GM23338 (cell line): ENCODE measurements at regions not wholly inside any gene's neighbourhood (a gene's known extent, or its start where the extent isn't known, plus 50 kb on each side); places are given as distances from the start of the nearest gene placed in this dataset.

Experiments
- ATAC-seq: fragments of 200-7000 bp; cut with Tn5 transposase; 3 replicates; pipeline ENCODE4 v1.9.1; 2020
- DNase-seq: peaks from one replicate; pipeline ENCODE4 v3.0.0-alpha.2; 2015; ENCODE audit warnings: low spot score
- H2AFZ ChIP-seq: fragments of 200-600 bp; sonication (generic); 2 replicates; pipeline ENCODE4 v1.8.0; 2016; ENCODE audit warnings: antibody characterized with exemption, mild to moderate bottlenecking, moderate library complexity
- H3F3A ChIP-seq: fragments of 200-600 bp; sonication (generic); replicated peaks from 2 replicates; pipeline ENCODE4 v1.8.0; 2017; ENCODE audit warnings: antibody characterized with exemption, mixed run types, low read depth
- H3K27ac ChIP-seq: fragments of 200-600 bp; sonication (generic); 2 replicates; pipeline ENCODE4 v1.6.1; 2016; ENCODE audit warnings: low read depth
- H3K27me3 ChIP-seq: fragments of 200-600 bp; sonication (generic); 2 replicates; pipeline ENCODE4 v1.8.0; 2016; ENCODE audit warnings: mild to moderate bottlenecking, mixed run types, moderate library complexity; ENCODE audit not compliant: insufficient read depth
- H3K36me3 ChIP-seq: fragments of 200-600 bp; sonication (generic); 2 replicates; pipeline ENCODE4 v1.8.0; 2016; ENCODE audit warnings: mild to moderate bottlenecking; ENCODE audit not compliant: insufficient read depth
- H3K4me1 ChIP-seq: fragments of 200-600 bp; sonication (generic); 2 replicates; pipeline ENCODE4 v1.8.0; 2016; ENCODE audit warnings: mild to moderate bottlenecking, moderate library complexity; ENCODE audit not compliant: insufficient read depth
- H3K4me2 ChIP-seq: fragments of 200-600 bp; sonication (generic); 2 replicates; pipeline ENCODE4 v1.7.1; 2017; ENCODE audit warnings: mixed run types
- H3K4me3 ChIP-seq: fragments of 200-600 bp; sonication (generic); 2 replicates; pipeline ENCODE4 v1.6.1; 2016; ENCODE audit warnings: mixed run types
- H3K79me2 ChIP-seq: fragments of 200-600 bp; sonication (generic); replicated peaks from 2 replicates; pipeline ENCODE4 v1.8.0; 2017; ENCODE audit warnings: mild to moderate bottlenecking; ENCODE audit not compliant: insufficient read depth
- H3K9me2 ChIP-seq: fragments of 200-600 bp; sonication (generic); 2 replicates; pipeline ENCODE4 v1.8.0; 2017; ENCODE audit not compliant: insufficient read depth
- H4K20me1 ChIP-seq: fragments of 200-600 bp; sonication (generic); replicated peaks from 2 replicates; pipeline ENCODE4 v1.8.0; 2017; ENCODE audit warnings: mild to moderate bottlenecking; ENCODE audit not compliant: insufficient read depth
- H3K27ac Mint-ChIP-seq: 2 replicates; pipeline ENCODE4 v1.8.0; 2020; ENCODE audit warnings: inconsistent platforms, mild to moderate bottlenecking, moderate library complexity, mixed read lengths
- H3K27me3 Mint-ChIP-seq: 3 replicates; pipeline ENCODE4 v1.8.0; 2022; ENCODE audit warnings: low read depth, mild to moderate bottlenecking, moderate library complexity, mixed read lengths, inconsistent platforms; ENCODE audit not compliant: insufficient read depth, poor library complexity
- H3K36me3 Mint-ChIP-seq: 3 replicates; pipeline ENCODE4 v1.8.0; 2021; ENCODE audit warnings: low read depth, mild to moderate bottlenecking, inconsistent platforms, moderate library complexity, mixed read lengths
- H3K4me1 Mint-ChIP-seq: 3 replicates; pipeline ENCODE4 v1.8.0; 2020; ENCODE audit warnings: mild to moderate bottlenecking, inconsistent platforms, mixed read lengths
- H3K4me3 Mint-ChIP-seq: 3 replicates; pipeline ENCODE4 v1.8.0; 2021; ENCODE audit warnings: moderate library complexity, mild to moderate bottlenecking, inconsistent platforms, mixed read lengths
- H3K9me3 Mint-ChIP-seq: 3 replicates; pipeline ENCODE4 v1.8.0; 2020; ENCODE audit warnings: moderate library complexity, mild to moderate bottlenecking, inconsistent platforms, mixed read lengths
- CREB1 ChIP-seq: fragments of 250-450 bp; sonication (Bioruptor Pico); IDR thresholded peaks from 2 replicates; pipeline ENCODE4 v1.5.0; 2020; ENCODE audit warnings: low read depth, mild to moderate bottlenecking, moderate library complexity
- CTCF ChIP-seq, 2 experiments: fragments of 200-600 bp in 1 of 2; sonication (generic) in 1 of 2; conservative IDR thresholded peaks; 2 replicates each; pipeline versions ENCODE4 v1.5.1 to v1.6.1; 2016 to 2017; ENCODE audit warnings: antibody characterized with exemption in 2 of 2, low read depth in 2 of 2, mild to moderate bottlenecking in 2 of 2, moderate library complexity in 1 of 2
- ETS1 ChIP-seq: IDR thresholded peaks from 2 replicates; pipeline ENCODE4 v1.6.1; 2016; ENCODE audit warnings: antibody characterized with exemption
- EZH2 ChIP-seq: fragments of 200-600 bp; sonication (generic); IDR thresholded peaks from one replicate; pipeline ENCODE4 v1.8.0; 2017; ENCODE audit warnings: antibody characterized with exemption, mild to moderate bottlenecking, low read depth; ENCODE audit not compliant: unreplicated experiment
- EZH2phosphoT487 ChIP-seq: fragments of 200-600 bp; sonication (generic); IDR thresholded peaks from one replicate; pipeline ENCODE4 v1.8.1; 2018; ENCODE audit warnings: antibody characterized with exemption; ENCODE audit not compliant: unreplicated experiment
- JUNB ChIP-seq: IDR thresholded peaks from one replicate; pipeline ENCODE4 v1.6.1; 2016; ENCODE audit warnings: antibody characterized with exemption; ENCODE audit not compliant: unreplicated experiment
- NANOG ChIP-seq: IDR thresholded peaks from 2 replicates; pipeline ENCODE4 v1.6.1; 2016; ENCODE audit warnings: antibody characterized with exemption, borderline replicate concordance
- REST ChIP-seq: IDR thresholded peaks from one replicate; pipeline ENCODE4 v1.6.1; 2018; ENCODE audit warnings: antibody characterized with exemption; ENCODE audit not compliant: unreplicated experiment
- STAT1 ChIP-seq: IDR thresholded peaks from one replicate; pipeline ENCODE4 v1.6.1; 2016; ENCODE audit warnings: antibody characterized with exemption; ENCODE audit not compliant: unreplicated experiment
- ZNF114 ChIP-seq: fragments of 250-450 bp; sonication (Bioruptor Pico); IDR thresholded peaks from 2 replicates; pipeline ENCODE4 v1.5.0; 2020; ENCODE audit warnings: mild to moderate bottlenecking, moderate library complexity
- ZNF331 ChIP-seq: fragments of 250-450 bp; sonication (Bioruptor Pico); IDR thresholded peaks from 2 replicates; pipeline ENCODE4 v1.5.0; 2020; ENCODE audit warnings: low read depth, mild to moderate bottlenecking, moderate library complexity
- TF ChIP-seq, protein P1 (sequence below): fragments of 250-450 bp; sonication (Bioruptor Pico); IDR thresholded peaks from 2 replicates; pipeline ENCODE4 v1.5.0; 2020; ENCODE audit warnings: mild to moderate bottlenecking, moderate library complexity

DNA sequence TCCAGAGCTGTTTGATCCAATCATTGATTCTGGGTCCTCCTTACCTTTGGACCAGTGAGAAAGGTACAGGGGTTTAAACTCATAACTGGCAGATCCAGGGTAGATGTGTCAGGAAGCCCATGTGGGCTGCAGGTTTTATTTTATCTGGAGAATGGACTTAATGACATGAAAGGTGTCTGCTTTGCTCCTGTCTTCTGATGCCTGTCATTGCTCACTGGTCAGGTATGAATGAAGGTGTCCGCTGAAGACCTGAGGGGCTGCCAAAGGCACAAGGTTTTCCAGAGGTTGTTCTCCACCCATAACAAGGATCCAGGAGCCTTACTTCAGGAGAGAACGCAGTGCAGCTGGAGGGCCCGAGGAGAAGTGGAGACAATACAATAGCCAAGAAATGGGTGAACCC lies 74.2 kb downstream of the CHRNA1 start:
- no peaks in the 10 kb centered on the region for H3F3A ChIP-seq
- no peaks in the 10 kb centered on the region; the same call in 1 of the 2 replicates for H3K9me2 ChIP-seq
- peaks cover 11% of the 10 kb centered on the region for H3K27me3 ChIP-seq
- H3K79me2 ChIP-seq, result no peaks in the 10 kb centered on the region
- H2AFZ ChIP-seq, result no peak overlapping the region
- H3K4me3 ChIP-seq, result no peak overlapping the region
- TF ChIP-seq JUNB, result no peak
- no peak for TF ChIP-seq STAT1
- TF ChIP-seq CREB1, result no peak
- TF ChIP-seq, protein P1, sequence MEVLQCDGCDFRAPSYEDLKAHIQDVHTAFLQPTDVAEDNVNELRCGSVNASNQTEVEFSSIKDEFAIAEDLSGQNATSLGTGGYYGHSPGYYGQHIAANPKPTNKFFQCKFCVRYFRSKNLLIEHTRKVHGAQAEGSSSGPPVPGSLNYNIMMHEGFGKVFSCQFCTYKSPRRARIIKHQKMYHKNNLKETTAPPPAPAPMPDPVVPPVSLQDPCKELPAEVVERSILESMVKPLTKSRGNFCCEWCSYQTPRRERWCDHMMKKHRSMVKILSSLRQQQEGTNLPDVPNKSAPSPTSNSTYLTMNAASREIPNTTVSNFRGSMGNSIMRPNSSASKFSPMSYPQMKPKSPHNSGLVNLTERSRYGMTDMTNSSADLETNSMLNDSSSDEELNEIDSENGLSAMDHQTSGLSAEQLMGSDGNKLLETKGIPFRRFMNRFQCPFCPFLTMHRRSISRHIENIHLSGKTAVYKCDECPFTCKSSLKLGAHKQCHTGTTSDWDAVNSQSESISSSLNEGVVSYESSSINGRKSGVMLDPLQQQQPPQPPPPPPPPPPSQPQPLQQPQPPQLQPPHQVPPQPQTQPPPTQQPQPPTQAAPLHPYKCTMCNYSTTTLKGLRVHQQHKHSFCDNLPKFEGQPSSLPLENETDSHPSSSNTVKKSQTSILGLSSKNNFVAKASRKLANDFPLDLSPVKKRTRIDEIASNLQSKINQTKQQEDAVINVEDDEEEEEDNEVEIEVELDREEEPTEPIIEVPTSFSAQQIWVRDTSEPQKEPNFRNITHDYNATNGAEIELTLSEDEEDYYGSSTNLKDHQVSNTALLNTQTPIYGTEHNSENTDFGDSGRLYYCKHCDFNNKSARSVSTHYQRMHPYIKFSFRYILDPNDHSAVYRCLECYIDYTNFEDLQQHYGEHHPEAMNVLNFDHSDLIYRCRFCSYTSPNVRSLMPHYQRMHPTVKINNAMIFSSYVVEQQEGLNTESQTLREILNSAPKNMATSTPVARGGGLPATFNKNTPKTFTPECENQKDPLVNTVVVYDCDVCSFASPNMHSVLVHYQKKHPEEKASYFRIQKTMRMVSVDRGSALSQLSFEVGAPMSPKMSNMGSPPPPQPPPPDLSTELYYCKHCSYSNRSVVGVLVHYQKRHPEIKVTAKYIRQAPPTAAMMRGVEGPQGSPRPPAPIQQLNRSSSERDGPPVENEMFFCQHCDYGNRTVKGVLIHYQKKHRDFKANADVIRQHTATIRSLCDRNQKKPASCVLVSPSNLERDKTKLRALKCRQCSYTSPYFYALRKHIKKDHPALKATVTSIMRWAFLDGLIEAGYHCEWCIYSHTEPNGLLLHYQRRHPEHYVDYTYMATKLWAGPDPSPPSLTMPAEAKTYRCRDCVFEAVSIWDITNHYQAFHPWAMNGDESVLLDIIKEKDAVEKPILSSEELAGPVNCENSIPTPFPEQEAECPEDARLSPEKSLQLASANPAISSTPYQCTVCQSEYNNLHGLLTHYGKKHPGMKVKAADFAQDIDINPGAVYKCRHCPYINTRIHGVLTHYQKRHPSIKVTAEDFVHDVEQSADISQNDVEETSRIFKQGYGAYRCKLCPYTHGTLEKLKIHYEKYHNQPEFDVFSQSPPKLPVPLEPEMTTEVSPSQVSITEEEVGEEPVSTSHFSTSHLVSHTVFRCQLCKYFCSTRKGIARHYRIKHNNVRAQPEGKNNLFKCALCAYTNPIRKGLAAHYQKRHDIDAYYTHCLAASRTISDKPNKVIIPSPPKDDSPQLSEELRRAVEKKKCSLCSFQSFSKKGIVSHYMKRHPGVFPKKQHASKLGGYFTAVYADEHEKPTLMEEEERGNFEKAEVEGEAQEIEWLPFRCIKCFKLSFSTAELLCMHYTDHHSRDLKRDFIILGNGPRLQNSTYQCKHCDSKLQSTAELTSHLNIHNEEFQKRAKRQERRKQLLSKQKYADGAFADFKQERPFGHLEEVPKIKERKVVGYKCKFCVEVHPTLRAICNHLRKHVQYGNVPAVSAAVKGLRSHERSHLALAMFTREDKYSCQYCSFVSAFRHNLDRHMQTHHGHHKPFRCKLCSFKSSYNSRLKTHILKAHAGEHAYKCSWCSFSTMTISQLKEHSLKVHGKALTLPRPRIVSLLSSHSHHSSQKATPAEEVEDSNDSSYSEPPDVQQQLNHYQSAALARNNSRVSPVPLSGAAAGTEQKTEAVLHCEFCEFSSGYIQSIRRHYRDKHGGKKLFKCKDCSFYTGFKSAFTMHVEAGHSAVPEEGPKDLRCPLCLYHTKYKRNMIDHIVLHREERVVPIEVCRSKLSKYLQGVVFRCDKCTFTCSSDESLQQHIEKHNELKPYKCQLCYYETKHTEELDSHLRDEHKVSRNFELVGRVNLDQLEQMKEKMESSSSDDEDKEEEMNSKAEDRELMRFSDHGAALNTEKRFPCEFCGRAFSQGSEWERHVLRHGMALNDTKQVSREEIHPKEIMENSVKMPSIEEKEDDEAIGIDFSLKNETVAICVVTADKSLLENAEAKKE, result no peak
- no peak for TF ChIP-seq EZH2
- no peak for TF ChIP-seq CTCF (conservative IDR thresholded peaks at IDR 0.05; ENCODE audit: low read depth in 2 of 2)
- no peak for TF ChIP-seq ZNF331
- no peak for TF ChIP-seq NANOG
- no peak for TF ChIP-seq EZH2phosphoT487
- TF ChIP-seq REST, result no peak
- no peak for TF ChIP-seq ZNF114
- no peak for TF ChIP-seq ETS1
- peaks cover 15% of the 10 kb centered on the region for H3K9me3 Mint-ChIP-seq
- no peaks in the 10 kb centered on the region for H4K20me1 ChIP-seq
- H3K27ac Mint-ChIP-seq, result no peak overlapping the region
- DNase-seq (no peak), ATAC-seq (no peak)
- H3K27me3 Mint-ChIP-seq, result peaks cover 7% of the 10 kb centered on the region
- H3K4me2 ChIP-seq, result no peak overlapping the region
- H3K27ac ChIP-seq, result no peak overlapping the region
- H3K36me3 ChIP-seq, result no peaks in the 10 kb centered on the region
- H3K4me3 Mint-ChIP-seq, result no peak overlapping the region
- H3K4me1 Mint-ChIP-seq, result peaks cover 5% of the 10 kb centered on the region; the same call in 2 of the 3 replicates
- no peaks in the 10 kb centered on the region for H3K4me1 ChIP-seq
- H3K36me3 Mint-ChIP-seq, result peaks cover 5% of the 10 kb centered on the region; the same call in 2 of the 3 replicates
